GM21367 (cell line): ENCODE measurements at regions not wholly inside any gene's neighbourhood (a gene's known extent, or its start where the extent isn't known, plus 50 kb on each side); places are given as distances from the start of the nearest gene placed in this dataset.

Experiments
- ATAC-seq: cut with Tn5 transposase; IDR thresholded peaks from one replicate; pipeline ENCODE4 v1.9.1; 2021; ENCODE audit not compliant: unreplicated experiment

GRCh38 chr10:78312197-78313047 lies 278.8 kb downstream of the RPS24 start:
- ATAC-seq: no peak

DNA sequence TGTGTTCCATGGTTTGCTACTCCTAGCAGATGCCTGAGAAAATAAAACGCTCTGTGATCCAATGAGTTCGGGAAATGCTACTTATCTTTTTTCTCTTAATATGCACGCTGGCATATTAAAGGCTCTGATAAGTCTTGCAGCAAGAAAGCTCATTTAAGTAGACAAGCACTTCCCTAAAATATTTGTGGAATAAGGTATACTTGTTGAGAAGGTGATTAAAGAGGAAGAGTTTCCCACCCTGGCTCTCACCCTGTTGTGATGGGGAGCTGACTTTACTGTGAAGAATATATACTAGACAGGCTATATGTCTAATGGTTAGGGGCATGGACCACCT lies 279.4 kb downstream of the RPS24 start:
- no peak for ATAC-seq

GRCh38 chr10:78313636-78314035 lies 280.0 kb downstream of the RPS24 start:
- ATAC-seq: no peak

DNA sequence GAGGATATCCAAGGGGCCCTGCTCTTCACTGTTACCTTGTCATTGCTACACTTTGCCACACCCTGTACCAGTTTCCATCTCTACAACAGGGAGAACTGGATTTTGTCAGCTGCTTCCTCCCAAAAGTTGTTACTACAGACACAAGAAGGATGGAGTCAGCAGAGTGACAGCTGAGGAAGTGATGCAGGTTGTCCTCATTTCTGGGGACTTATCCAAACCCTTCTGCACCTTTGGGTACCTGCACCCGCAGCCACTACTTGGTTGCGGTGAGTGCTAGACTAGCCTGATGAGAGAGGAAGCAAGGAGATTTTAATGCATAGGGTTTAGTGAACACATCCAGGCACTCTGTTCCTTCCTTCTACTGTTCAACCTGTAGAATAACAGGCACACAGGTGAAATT lies 281.0 kb downstream of the RPS24 start:
- no peak for ATAC-seq

- no peak for ATAC-seq
Observed at GRCh38 chr10:78316451-78316931, 282.8 kb downstream of the RPS24 start.

GRCh38 chr10:78318305-78318704 lies 284.6 kb downstream of the RPS24 start:
- no peak for ATAC-seq

DNA sequence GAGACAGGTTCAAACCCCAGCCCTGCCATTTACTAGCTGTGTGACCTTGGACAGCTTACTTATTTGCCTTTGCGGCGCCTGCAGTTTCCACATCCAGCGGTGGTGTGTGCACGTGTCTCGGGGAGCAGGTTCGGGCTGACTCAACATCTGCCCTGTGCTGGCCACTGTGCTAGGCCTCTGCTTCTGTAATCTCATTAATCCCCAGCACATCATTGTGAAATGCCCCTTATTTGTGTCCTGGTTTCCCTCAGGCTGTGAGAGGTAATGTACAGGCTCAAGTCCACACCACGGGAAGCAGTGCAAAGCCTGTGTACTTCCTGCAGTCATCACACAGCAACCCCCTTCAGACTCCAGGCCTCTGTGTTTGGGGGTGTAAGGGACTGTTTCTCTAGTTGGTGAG lies 285.7 kb downstream of the RPS24 start:
- ATAC-seq: no peak

GRCh38 chr10:78319841-78320240 lies 286.2 kb downstream of the RPS24 start:
- ATAC-seq: no peak

DNA sequence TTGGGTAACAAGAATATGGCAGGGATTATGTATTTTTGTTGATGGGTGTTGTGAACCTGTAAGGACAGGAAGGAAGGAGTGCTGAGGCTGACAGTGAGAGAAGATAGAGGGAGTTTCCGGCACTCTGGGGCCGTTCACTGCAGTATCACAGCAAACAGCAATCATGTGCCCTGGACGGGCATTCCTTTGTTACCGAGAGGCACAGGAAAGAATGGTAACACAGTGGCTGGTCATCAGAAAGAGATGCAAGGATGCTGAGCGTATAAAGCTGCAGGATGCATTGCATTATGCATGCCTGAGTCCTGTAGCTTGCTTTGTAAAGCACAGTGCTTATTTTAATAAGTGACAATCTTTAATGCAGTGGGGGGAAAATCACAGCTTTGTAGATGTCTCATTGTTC lies 286.8 kb downstream of the RPS24 start:
- ATAC-seq: no peak

GRCh38 chr10:78321000-78321399 lies 287.3 kb downstream of the RPS24 start:
- ATAC-seq: no peak

GRCh38 chr10:78321500-78321899 lies 287.8 kb downstream of the RPS24 start:
- ATAC-seq: no peak

DNA sequence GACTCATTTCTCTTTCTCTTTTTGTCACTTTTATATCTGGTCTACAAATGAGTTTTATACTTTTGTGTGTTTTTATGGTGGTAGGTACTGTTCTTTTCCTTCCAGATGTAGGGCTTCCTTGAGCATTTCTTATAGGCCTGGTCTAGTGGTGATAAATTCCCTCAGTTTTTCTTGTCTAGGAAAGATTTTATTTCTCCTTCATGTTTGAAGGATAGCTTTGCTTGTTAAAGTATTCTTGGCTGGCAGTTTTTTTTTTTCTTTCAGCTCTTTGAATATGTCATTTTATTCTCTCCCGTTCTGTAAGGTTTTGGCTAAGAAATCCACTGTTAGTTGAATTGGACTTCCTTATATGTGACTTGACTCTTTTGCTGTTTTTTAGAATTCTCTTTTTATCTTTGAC lies 292.7 kb downstream of the RPS24 start:
- no peak for ATAC-seq

GRCh38 chr10:78327778-78328591 lies 294.3 kb downstream of the RPS24 start:
- no peak for ATAC-seq

DNA sequence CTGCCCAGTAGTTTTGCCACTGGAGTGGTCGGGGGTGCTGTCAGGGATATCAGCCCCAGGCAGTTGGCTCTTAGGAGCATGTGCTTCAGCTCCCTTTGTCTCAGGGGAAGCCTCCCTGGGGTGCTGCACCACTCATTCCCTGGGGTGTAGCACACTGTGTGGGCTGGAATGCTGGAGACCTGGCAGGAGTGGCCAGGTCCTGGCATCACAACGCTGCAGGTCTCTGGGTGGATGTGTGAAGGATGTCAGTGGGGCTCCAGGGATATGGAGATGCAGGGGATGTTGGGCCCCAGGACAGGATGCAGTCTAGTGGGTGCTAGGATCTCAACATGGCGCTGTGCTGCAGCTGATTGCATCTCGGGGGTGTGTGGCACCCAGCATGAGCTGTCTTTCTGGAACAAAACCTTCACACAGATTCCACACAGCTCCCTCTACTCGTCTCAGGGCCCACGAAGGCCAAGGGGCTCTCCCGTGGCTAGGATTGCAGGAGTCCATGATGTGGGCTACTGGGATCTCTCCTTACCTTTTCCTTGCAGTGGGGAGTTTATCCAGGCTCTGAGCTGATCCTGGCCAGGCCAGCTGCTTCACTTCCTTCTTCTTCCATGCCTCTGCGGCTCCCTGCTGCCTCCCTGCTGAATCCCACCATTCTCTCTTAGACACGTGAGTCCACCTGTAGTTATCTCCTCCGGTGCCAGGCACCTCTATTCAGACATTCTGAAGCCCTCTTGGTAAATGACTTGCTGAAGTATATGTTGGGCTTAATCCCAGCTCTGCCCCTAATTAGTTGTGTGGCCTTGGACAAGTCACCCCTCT lies 295.1 kb downstream of the RPS24 start:
- no peak for ATAC-seq

DNA sequence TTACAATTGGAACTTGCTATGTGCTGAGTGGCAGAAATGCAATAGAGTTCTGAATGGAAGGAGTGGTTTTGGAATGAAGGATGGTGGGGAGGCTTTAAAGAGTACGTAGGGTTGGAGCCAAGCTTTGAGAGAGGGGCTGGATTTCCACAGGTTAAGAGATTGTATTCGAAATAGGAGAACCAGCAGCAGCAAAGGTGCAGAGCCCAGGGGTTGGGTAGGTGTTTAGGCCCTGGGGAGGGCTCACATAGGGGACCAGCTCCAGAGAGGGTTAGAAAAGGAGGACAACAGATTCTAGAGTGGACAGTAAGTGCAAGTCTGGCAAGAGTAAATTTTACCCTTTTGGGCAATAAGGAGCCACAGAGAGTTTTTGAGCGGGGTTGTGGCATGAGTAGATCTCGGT lies 297.2 kb downstream of the RPS24 start:
- ATAC-seq: no peak

DNA sequence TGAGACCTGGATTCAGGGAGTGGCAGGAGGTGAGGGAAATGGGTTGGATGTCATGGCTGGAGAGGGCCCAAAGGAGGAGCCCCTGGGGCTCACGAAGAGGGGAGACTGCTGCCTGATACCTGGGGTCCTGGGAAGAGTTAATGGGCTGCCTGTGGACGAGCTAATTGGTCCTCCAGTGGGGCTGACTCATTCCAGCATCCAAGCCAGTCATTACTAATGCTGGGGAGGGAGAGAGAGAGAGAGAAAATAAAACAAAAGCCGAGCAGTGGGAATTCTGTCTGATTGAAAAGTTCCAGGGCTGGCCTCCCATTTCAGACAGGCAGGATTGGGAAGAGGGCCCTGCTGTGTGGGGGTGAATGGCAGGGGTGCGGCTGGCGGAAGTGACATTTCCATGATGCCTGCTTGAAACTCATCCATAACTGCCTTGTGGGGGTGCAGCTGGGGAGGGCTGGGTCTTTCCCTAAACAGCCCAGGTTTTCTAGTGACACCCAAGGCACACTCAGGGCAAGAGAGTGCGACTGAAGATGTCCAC lies 297.8 kb downstream of the RPS24 start:
- no peak for ATAC-seq

- no peak for ATAC-seq
Observed at GRCh38 chr10:78332012-78332411, 298.3 kb downstream of the RPS24 start.

GRCh38 chr10:78332657-78333056 lies 299.0 kb downstream of the RPS24 start:
- no peak for ATAC-seq

GRCh38 chr10:78333362-78334143 lies 299.9 kb downstream of the RPS24 start:
- ATAC-seq: no peak

DNA sequence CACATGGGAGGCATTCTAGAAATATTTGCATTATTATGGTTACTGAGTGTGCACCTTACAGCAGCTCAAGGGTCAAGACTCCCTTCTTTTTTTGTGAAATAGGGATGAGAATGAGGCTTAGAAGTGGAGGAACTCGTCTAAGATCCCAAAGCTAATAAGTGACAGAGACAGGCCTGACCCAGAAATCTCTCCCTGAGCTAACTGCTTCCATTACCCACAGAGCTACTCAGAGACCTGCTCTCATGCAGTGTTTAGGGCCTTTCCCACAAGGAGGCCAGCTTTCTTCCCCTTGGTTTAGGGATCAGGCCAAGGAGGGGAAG lies 301.7 kb downstream of the RPS24 start:
- ATAC-seq: no peak
